Activated CD4-positive, alpha-beta memory T cell treated with anti-CD3 and anti-CD28 coated beads for 36 hours (primary cell): ENCODE measurements at regions not wholly inside any gene's neighbourhood (a gene's known extent, or its start where the extent isn't known, plus 50 kb on each side); places are given as distances from the start of the nearest gene placed in this dataset.
A peak's percentile ranks its signal among the peaks of the same experiment; 100 is the strongest.

Experiments
- CTCF ChIA-PET: fragments of 350-600 bp; sonication (Branson Sonifier 250); formaldehyde crosslinking; loops from one replicate; lab custom pipeline; 2021; ENCODE audit warnings: antibody characterized with exemption, inconsistent platforms; lab: Charles Lee
- POLR2A ChIA-PET: fragments of 350-600 bp; sonication (Branson Sonifier 250); formaldehyde crosslinking; loops from one replicate; lab custom pipeline; 2021; ENCODE audit warnings: antibody characterized with exemption; lab: Charles Lee
- DNase-seq: peaks from one replicate; pipeline ENCODE4 v3.0.0-alpha.2; 2020
- H3K27ac Mint-ChIP-seq: one replicate; pipeline ENCODE4 v1.8.0; 2021; ENCODE audit warnings: mixed read lengths
- H3K27me3 Mint-ChIP-seq: one replicate; pipeline ENCODE4 v1.8.0; 2021; ENCODE audit warnings: mixed read lengths
- H3K36me3 Mint-ChIP-seq: one replicate; pipeline ENCODE4 v1.8.0; 2021; ENCODE audit warnings: mixed read lengths
- H3K4me1 Mint-ChIP-seq: one replicate; pipeline ENCODE4 v1.8.0; 2021; ENCODE audit warnings: low read depth, mixed read lengths
- H3K4me3 Mint-ChIP-seq: one replicate; pipeline ENCODE4 v1.8.0; 2021; ENCODE audit warnings: mild to moderate bottlenecking, mixed read lengths
- H3K9me3 Mint-ChIP-seq: one replicate; pipeline ENCODE4 v1.8.0; 2021; ENCODE audit warnings: mixed read lengths
- intact Hi-C: fragments of 100-400 bp; cut with micrococcal nuclease; formaldehyde crosslinking; loops from one replicate; pipeline ENCODE4 v1.15.1; 2023

GRCh38 chr13:39945226-39945625, 289.8 kb downstream of the COG6 start:
- H3K27me3 Mint-ChIP-seq: no peaks in the 10 kb centered on the region
- no peak overlapping the region for H3K4me3 Mint-ChIP-seq
- DNase-seq: no peak
- peaks cover 6% of the 10 kb centered on the region for H3K4me1 Mint-ChIP-seq
- H3K27ac Mint-ChIP-seq: no peak overlapping the region
- intact Hi-C loops: no loop called here
- no peaks in the 10 kb centered on the region for H3K9me3 Mint-ChIP-seq
- CTCF ChIA-PET: no interaction called here
- POLR2A ChIA-PET: no interaction called here
- no peaks in the 10 kb centered on the region for H3K36me3 Mint-ChIP-seq

GRCh38 chr13:39946769-39947168, 291.3 kb downstream of the COG6 start:
- H3K4me1 Mint-ChIP-seq: peaks cover 10% of the 10 kb centered on the region
- intact Hi-C loops: no loop called here
- ChIA-PET CTCF (no interaction called here), POLR2A (no interaction called here)
- no peak overlapping the region for H3K4me3 Mint-ChIP-seq
- H3K9me3 Mint-ChIP-seq: no peaks in the 10 kb centered on the region
- H3K27me3 Mint-ChIP-seq: no peaks in the 10 kb centered on the region
- DNase-seq: no peak
- H3K36me3 Mint-ChIP-seq: no peaks in the 10 kb centered on the region
- H3K27ac Mint-ChIP-seq: no peak overlapping the region

- Mint-ChIP-seq H3K27me3 (no peaks in the 10 kb centered on the region), H3K9me3 (no peaks in the 10 kb centered on the region), H3K27ac (no peak overlapping the region), H3K4me3 (no peak overlapping the region), H3K36me3 (no peaks in the 10 kb centered on the region), H3K4me1 (peaks cover 31% of the 10 kb centered on the region)
- ChIA-PET POLR2A (no interaction called here), CTCF (interaction anchor here (2.4 kb wide), 1 partner anchor 9 kb away, joined by 24 read pairs; no protein-coding TSS in a partner anchor)
- intact Hi-C loops: loop anchor here (10.0 kb wide), 1 partner anchor 824 kb away; the partner anchor contains the start of gene MRPS31
- no peak for DNase-seq
Measured at GRCh38 chr13:39951301-39951700, 295.8 kb downstream of the COG6 start.

- H3K4me3 Mint-ChIP-seq: no peak overlapping the region
- no peaks in the 10 kb centered on the region for H3K27me3 Mint-ChIP-seq
- peaks cover 44% of the 10 kb centered on the region for H3K4me1 Mint-ChIP-seq
- DNase-seq: no peak
- H3K27ac Mint-ChIP-seq: no peak overlapping the region
- POLR2A ChIA-PET: no interaction called here
- CTCF ChIA-PET: interaction anchor here (0.9 to 2.4 kb wide), 3 partner anchors 10 to 73 kb away, joined by 3 to 24 read pairs (median 18); no protein-coding TSS in a partner anchor
- H3K36me3 Mint-ChIP-seq: no peaks in the 10 kb centered on the region
- H3K9me3 Mint-ChIP-seq: no peaks in the 10 kb centered on the region
- intact Hi-C loops: loop anchor here (10.0 kb wide), 1 partner anchor 822 kb away; the partner anchor contains the start of gene MRPS31
Measured at GRCh38 chr13:39952249-39953233, 297.1 kb downstream of the COG6 start.

- POLR2A ChIA-PET: interaction anchor here (0.6 kb wide), 1 partner anchor 554 kb away, joined by 3 read pairs; no protein-coding TSS in a partner anchor
- Mint-ChIP-seq H3K27me3 (no peaks in the 10 kb centered on the region), H3K4me1 (peaks cover 57% of the 10 kb centered on the region), H3K4me3 (no peak overlapping the region), H3K36me3 (no peaks in the 10 kb centered on the region), H3K27ac (no peak overlapping the region), H3K9me3 (no peaks in the 10 kb centered on the region)
- no peak for DNase-seq
- CTCF ChIA-PET: interaction anchor here (2.0 to 2.2 kb wide), 2 partner anchors 12 to 17 kb away, joined by 4 to 18 read pairs; no protein-coding TSS in a partner anchor
- intact Hi-C loops: loop anchor here (10.0 kb wide), 1 partner anchor 820 kb away; the partner anchor contains the start of gene MRPS31
Measured at GRCh38 chr13:39954476-39954875, 299.0 kb downstream of the COG6 start.

- POLR2A ChIA-PET: interaction anchor here (0.7 to 0.9 kb wide), 2 partner anchors 178 to 690 kb away, joined by 3 read pairs; no protein-coding TSS in a partner anchor
- Mint-ChIP-seq H3K4me1 (peaks cover 63% of the 10 kb centered on the region), H3K27ac (peak overlapping the region; percentile 14)
Measured at GRCh38 chr13:39955560-39955959, 300.1 kb downstream of the COG6 start.

GRCh38 chr13:39956036-39956435, 300.6 kb downstream of the COG6 start:
- H3K27me3 Mint-ChIP-seq: no peaks in the 10 kb centered on the region
- H3K27ac Mint-ChIP-seq: peak overlapping the region; percentile 14
- intact Hi-C loops: loop anchor here (1.0 to 10.0 kb wide), 5 partner anchors 70 to 819 kb away; partner anchors contain the start of gene MRPS31
- ChIA-PET POLR2A (interaction anchor here (0.9 kb wide), 1 partner anchor 179 kb away, joined by 3 read pairs; no protein-coding TSS in a partner anchor), CTCF (interaction anchor here (1.3 to 2.0 kb wide), 2 partner anchors 13 to 19 kb away, joined by 4 to 16 read pairs; no protein-coding TSS in a partner anchor)
- H3K36me3 Mint-ChIP-seq: no peaks in the 10 kb centered on the region
- no peak overlapping the region for H3K4me3 Mint-ChIP-seq
- peaks cover 63% of the 10 kb centered on the region for H3K4me1 Mint-ChIP-seq
- H3K9me3 Mint-ChIP-seq: no peaks in the 10 kb centered on the region
- peak; percentile 62 for DNase-seq

More at GRCh38 chr13:39955560-39955959, 300.1 kb downstream of the COG6 start:
- no peak overlapping the region for H3K4me3 Mint-ChIP-seq
- H3K27me3 Mint-ChIP-seq: no peaks in the 10 kb centered on the region
- CTCF ChIA-PET: interaction anchor here (1.3 to 2.0 kb wide), 2 partner anchors 13 to 18 kb away, joined by 4 to 16 read pairs; no protein-coding TSS in a partner anchor
- intact Hi-C loops: loop anchor here (5.0 to 10.0 kb wide), 4 partner anchors 178 to 819 kb away; partner anchors contain the start of gene MRPS31
- DNase-seq: no peak
- no peaks in the 10 kb centered on the region for H3K9me3 Mint-ChIP-seq
- H3K36me3 Mint-ChIP-seq: no peaks in the 10 kb centered on the region

- peak overlapping the region; percentile 0 for H3K27ac Mint-ChIP-seq
- no peak for DNase-seq
- no peaks in the 10 kb centered on the region for H3K27me3 Mint-ChIP-seq
- peaks cover 47% of the 10 kb centered on the region for H3K4me1 Mint-ChIP-seq
- POLR2A ChIA-PET: no interaction called here
- H3K36me3 Mint-ChIP-seq: no peaks in the 10 kb centered on the region
- intact Hi-C loops: loop anchor here (5.0 to 10.0 kb wide), 4 partner anchors 181 to 817 kb away; partner anchors contain the start of gene MRPS31
- CTCF ChIA-PET: interaction anchor here (0.6 to 1.6 kb wide), 2 partner anchors 16 to 111 kb away, joined by 3 to 7 read pairs; no protein-coding TSS in a partner anchor
- H3K9me3 Mint-ChIP-seq: no peaks in the 10 kb centered on the region
- peak overlapping the region; percentile 56 for H3K4me3 Mint-ChIP-seq
Measured at GRCh38 chr13:39957868-39958677, 302.6 kb downstream of the COG6 start.

- Mint-ChIP-seq H3K4me3 (no peak overlapping the region), H3K9me3 (no peaks in the 10 kb centered on the region), H3K36me3 (no peaks in the 10 kb centered on the region), H3K27me3 (no peaks in the 10 kb centered on the region), H3K4me1 (peaks cover 42% of the 10 kb centered on the region), H3K27ac (no peak overlapping the region)
- POLR2A ChIA-PET: no interaction called here
- CTCF ChIA-PET: interaction anchor here (1.9 kb wide), 1 partner anchor 17 kb away, joined by 8 read pairs; no protein-coding TSS in a partner anchor
- intact Hi-C loops: loop anchor here (5.0 to 10.0 kb wide), 4 partner anchors 182 to 815 kb away; partner anchors contain the start of gene MRPS31
- no peak for DNase-seq
Measured at GRCh38 chr13:39959497-39960144, 304.2 kb downstream of the COG6 start.

GRCh38 chr13:39960191-39960590, 304.7 kb downstream of the COG6 start:
- intact Hi-C loops: no loop called here
- peaks cover 42% of the 10 kb centered on the region for H3K4me1 Mint-ChIP-seq
- POLR2A ChIA-PET: no interaction called here
- no peak for DNase-seq
- no peaks in the 10 kb centered on the region for H3K36me3 Mint-ChIP-seq
- CTCF ChIA-PET: interaction anchor here (0.6 to 1.9 kb wide), 2 partner anchors 18 to 282 kb away, joined by 3 to 8 read pairs; no protein-coding TSS in a partner anchor
- no peaks in the 10 kb centered on the region for H3K27me3 Mint-ChIP-seq
- H3K4me3 Mint-ChIP-seq: no peak overlapping the region
- no peak overlapping the region for H3K27ac Mint-ChIP-seq
- H3K9me3 Mint-ChIP-seq: no peaks in the 10 kb centered on the region
